Gastrocnemius medialis (tissue), 4 donors: ENCODE measurements at regions not wholly inside any gene's neighbourhood (a gene's known extent, or its start where the extent isn't known, plus 50 kb on each side); places are given as distances from the start of the nearest gene placed in this dataset.

Source experiments
- POLR2A ChIP-seq, 2 donors: fragments of 450-650 bp; IDR thresholded peaks; one replicate each; pipeline ENCODE4 v1.6.1; 2017; ENCODE audit warnings: antibody characterized with exemption in 2 of 2, mild to moderate bottlenecking in 2 of 2, moderate library complexity in 2 of 2
- TF ChIP-seq, protein P1 (sequence below), 5 experiments: fragments of 450-650 bp in 3 of 5; fragments of 200-600 bp in 2 of 5; sonication (generic) in 2 of 5; IDR thresholded peaks in 4 of 5; conservative IDR thresholded peaks in 1 of 5; 1 replicate in 4 of 5; 2 replicates in 1 of 5; pipeline ENCODE4 v1.5.1; 2016 to 2019; ENCODE audit warnings: antibody characterized with exemption in 5 of 5, mild to moderate bottlenecking in 3 of 5, moderate library complexity in 3 of 5

- TF ChIP-seq, protein P1, sequence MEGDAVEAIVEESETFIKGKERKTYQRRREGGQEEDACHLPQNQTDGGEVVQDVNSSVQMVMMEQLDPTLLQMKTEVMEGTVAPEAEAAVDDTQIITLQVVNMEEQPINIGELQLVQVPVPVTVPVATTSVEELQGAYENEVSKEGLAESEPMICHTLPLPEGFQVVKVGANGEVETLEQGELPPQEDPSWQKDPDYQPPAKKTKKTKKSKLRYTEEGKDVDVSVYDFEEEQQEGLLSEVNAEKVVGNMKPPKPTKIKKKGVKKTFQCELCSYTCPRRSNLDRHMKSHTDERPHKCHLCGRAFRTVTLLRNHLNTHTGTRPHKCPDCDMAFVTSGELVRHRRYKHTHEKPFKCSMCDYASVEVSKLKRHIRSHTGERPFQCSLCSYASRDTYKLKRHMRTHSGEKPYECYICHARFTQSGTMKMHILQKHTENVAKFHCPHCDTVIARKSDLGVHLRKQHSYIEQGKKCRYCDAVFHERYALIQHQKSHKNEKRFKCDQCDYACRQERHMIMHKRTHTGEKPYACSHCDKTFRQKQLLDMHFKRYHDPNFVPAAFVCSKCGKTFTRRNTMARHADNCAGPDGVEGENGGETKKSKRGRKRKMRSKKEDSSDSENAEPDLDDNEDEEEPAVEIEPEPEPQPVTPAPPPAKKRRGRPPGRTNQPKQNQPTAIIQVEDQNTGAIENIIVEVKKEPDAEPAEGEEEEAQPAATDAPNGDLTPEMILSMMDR (IDR thresholded peaks at IDR 0.05 in 4 of 5, conservative IDR thresholded peaks at IDR 0.05 in 1 of 5), result no peak
- no peak for TF ChIP-seq POLR2A (IDR thresholded peaks at IDR 0.05)
Measured at GRCh38 chr12:93981411-93981810, 167.0 kb upstream of the PLXNC1 start.
